Rectal smooth muscle tissue (tissue), 1 donor: ENCODE measurements at regions not wholly inside any gene's neighbourhood (a gene's known extent, or its start where the extent isn't known, plus 50 kb on each side); places are given as distances from the start of the nearest gene placed in this dataset.
"Not testable (repeated sequence)": the region's sequence is repeated elsewhere in the genome, so short reads cannot be mapped to it uniquely, and the experiment has no call there.

Experiments used
- H3K27ac ChIP-seq: one replicate; pipeline ENCODE4 v1.7.0; 2013; ENCODE audit warnings: low read depth, low read length, inconsistent platforms
- H3K27me3 ChIP-seq: one replicate; pipeline ENCODE4 v1.7.0; 2013; ENCODE audit warnings: low read length; ENCODE audit not compliant: control insufficient read depth, insufficient read depth
- H3K36me3 ChIP-seq: one replicate; pipeline ENCODE4 v1.7.0; 2013; ENCODE audit warnings: low read length; ENCODE audit not compliant: control insufficient read depth, insufficient read depth
- H3K4me1 ChIP-seq: one replicate; pipeline ENCODE4 v1.7.0; 2013; ENCODE audit warnings: low read length; ENCODE audit not compliant: control insufficient read depth, insufficient read depth
- H3K4me3 ChIP-seq: one replicate; pipeline ENCODE4 v1.7.0; 2013; ENCODE audit warnings: low read length
- H3K9ac ChIP-seq: one replicate; pipeline ENCODE4 v1.7.0; 2013; ENCODE audit warnings: low read length

- not testable (repeated sequence) for H3K27ac ChIP-seq, H3K9ac ChIP-seq, H3K27me3 ChIP-seq, H3K4me3 ChIP-seq, H3K36me3 ChIP-seq, H3K4me1 ChIP-seq
Measured at GRCh38 chr14:106466483-106466882, 940.1 kb downstream of the TMEM121 start.

- H3K36me3 ChIP-seq, H3K4me3 ChIP-seq, H3K9ac ChIP-seq, H3K4me1 ChIP-seq, H3K27me3 ChIP-seq, H3K27ac ChIP-seq: not testable (repeated sequence)
Measured at GRCh38 chr14:106468869-106469268, 942.5 kb downstream of the TMEM121 start.

GRCh38 chr14:106470028-106470427, 943.6 kb downstream of the TMEM121 start:
- not testable (repeated sequence) for H3K4me3 ChIP-seq, H3K27ac ChIP-seq, H3K9ac ChIP-seq, H3K36me3 ChIP-seq, H3K4me1 ChIP-seq, H3K27me3 ChIP-seq

- not testable (repeated sequence) for H3K4me1 ChIP-seq, H3K4me3 ChIP-seq, H3K36me3 ChIP-seq, H3K27me3 ChIP-seq, H3K27ac ChIP-seq, H3K9ac ChIP-seq
Measured at GRCh38 chr14:106474261-106475028, 948.1 kb downstream of the TMEM121 start.

- not testable (repeated sequence) for H3K36me3 ChIP-seq, H3K4me1 ChIP-seq, H3K27me3 ChIP-seq, H3K27ac ChIP-seq, H3K4me3 ChIP-seq, H3K9ac ChIP-seq
Measured at GRCh38 chr14:106475214-106475613, 948.8 kb downstream of the TMEM121 start.

- H3K9ac ChIP-seq, H3K27me3 ChIP-seq, H3K4me1 ChIP-seq, H3K4me3 ChIP-seq, H3K27ac ChIP-seq, H3K36me3 ChIP-seq: not testable (repeated sequence)
Measured at GRCh38 chr14:106477600-106477999, 951.2 kb downstream of the TMEM121 start.

- not testable (repeated sequence) for H3K36me3 ChIP-seq, H3K4me3 ChIP-seq, H3K27me3 ChIP-seq, H3K27ac ChIP-seq, H3K9ac ChIP-seq, H3K4me1 ChIP-seq
Measured at GRCh38 chr14:106480287-106480686, 953.9 kb downstream of the TMEM121 start.

GRCh38 chr14:106482213-106482612, 955.8 kb downstream of the TMEM121 start:
- H3K4me3 ChIP-seq, H3K4me1 ChIP-seq, H3K27me3 ChIP-seq, H3K9ac ChIP-seq, H3K27ac ChIP-seq, H3K36me3 ChIP-seq: not testable (repeated sequence)

- Histone ChIP-seq H3K36me3 (no peaks in the 10 kb centered on the region), H3K27ac (no peak overlapping the region), H3K27me3 (no peaks in the 10 kb centered on the region), H3K9ac (no peak overlapping the region), H3K4me3 (no peak overlapping the region), H3K4me1 (no peaks in the 10 kb centered on the region)
Measured at GRCh38 chr14:106487600-106487999, 961.2 kb downstream of the TMEM121 start.

- H3K36me3 ChIP-seq: no peaks in the 10 kb centered on the region
- no peak overlapping the region for H3K27ac ChIP-seq
- no peaks in the 10 kb centered on the region for H3K27me3 ChIP-seq
- no peak overlapping the region for H3K9ac ChIP-seq
- no peaks in the 10 kb centered on the region for H3K4me1 ChIP-seq
- no peak overlapping the region for H3K4me3 ChIP-seq
Measured at GRCh38 chr14:106488291-106488690, 961.9 kb downstream of the TMEM121 start.

GRCh38 chr14:106489112-106489881, 962.9 kb downstream of the TMEM121 start:
- Histone ChIP-seq H3K36me3 (no peaks in the 10 kb centered on the region), H3K4me1 (no peaks in the 10 kb centered on the region), H3K27ac (no peak overlapping the region), H3K9ac (no peak overlapping the region), H3K27me3 (no peaks in the 10 kb centered on the region), H3K4me3 (no peak overlapping the region)

- no peak overlapping the region for H3K9ac ChIP-seq
- no peaks in the 10 kb centered on the region for H3K27me3 ChIP-seq
- H3K36me3 ChIP-seq: no peaks in the 10 kb centered on the region
- no peak overlapping the region for H3K27ac ChIP-seq
- no peak overlapping the region for H3K4me3 ChIP-seq
- H3K4me1 ChIP-seq: no peaks in the 10 kb centered on the region
Measured at GRCh38 chr14:106490442-106490841, 964.1 kb downstream of the TMEM121 start.

- Histone ChIP-seq H3K9ac (no peak overlapping the region), H3K27ac (no peak overlapping the region), H3K27me3 (no peaks in the 10 kb centered on the region), H3K4me3 (no peak overlapping the region), H3K4me1 (no peaks in the 10 kb centered on the region), H3K36me3 (no peaks in the 10 kb centered on the region)
Measured at GRCh38 chr14:106491851-106492250, 965.5 kb downstream of the TMEM121 start.
